Sigmoid colon (tissue), 4 donors: ENCODE measurements at regions not wholly inside any gene's neighbourhood (a gene's known extent, or its start where the extent isn't known, plus 50 kb on each side); places are given as distances from the start of the nearest gene placed in this dataset.

Source experiments
- POLR2A ChIP-seq, 2 donors: fragments of 450-650 bp; IDR thresholded peaks; one replicate each; pipeline ENCODE4 v1.6.1; 2016; ENCODE audit warnings: antibody characterized with exemption in 2 of 2, mild to moderate bottlenecking in 2 of 2, moderate library complexity in 2 of 2
- POLR2AphosphoS5 ChIP-seq, 4 donors: sonication (generic); formaldehyde crosslinking; IDR thresholded peaks; one replicate each; pipeline ENCODE4 v1.6.1; 2017; ENCODE audit warnings: antibody characterized with exemption in 4 of 4
- TF ChIP-seq, protein P1 (sequence below), 4 experiments: fragments of 450-650 bp in 3 of 4; fragments of 200-600 bp in 1 of 4; IDR thresholded peaks; one replicate each; pipeline ENCODE4 v1.5.1; 2016 to 2019; ENCODE audit warnings: antibody characterized with exemption in 4 of 4, mild to moderate bottlenecking in 3 of 4, moderate library complexity in 2 of 4

DNA sequence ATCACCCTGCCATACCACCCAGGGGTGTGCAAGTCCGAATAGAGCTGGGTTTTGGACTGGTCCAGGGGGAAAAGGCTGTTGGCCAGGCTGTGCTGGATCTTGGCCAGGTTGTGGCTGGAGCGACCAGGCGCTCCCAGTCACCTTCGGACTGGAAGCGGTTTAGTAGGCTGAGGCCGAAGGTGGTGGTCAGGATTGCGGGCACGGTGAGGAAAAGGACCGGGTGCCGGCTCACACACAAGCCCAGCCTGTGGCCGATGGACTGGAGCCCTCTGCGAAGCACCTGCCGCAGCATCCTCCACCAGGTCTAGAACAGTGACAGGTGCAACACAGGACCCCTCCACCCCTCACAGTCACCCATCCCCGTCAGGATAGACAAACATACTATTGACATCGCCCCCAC, 590.6 kb upstream of the PTCHD4 start:
- TF ChIP-seq, protein P1, sequence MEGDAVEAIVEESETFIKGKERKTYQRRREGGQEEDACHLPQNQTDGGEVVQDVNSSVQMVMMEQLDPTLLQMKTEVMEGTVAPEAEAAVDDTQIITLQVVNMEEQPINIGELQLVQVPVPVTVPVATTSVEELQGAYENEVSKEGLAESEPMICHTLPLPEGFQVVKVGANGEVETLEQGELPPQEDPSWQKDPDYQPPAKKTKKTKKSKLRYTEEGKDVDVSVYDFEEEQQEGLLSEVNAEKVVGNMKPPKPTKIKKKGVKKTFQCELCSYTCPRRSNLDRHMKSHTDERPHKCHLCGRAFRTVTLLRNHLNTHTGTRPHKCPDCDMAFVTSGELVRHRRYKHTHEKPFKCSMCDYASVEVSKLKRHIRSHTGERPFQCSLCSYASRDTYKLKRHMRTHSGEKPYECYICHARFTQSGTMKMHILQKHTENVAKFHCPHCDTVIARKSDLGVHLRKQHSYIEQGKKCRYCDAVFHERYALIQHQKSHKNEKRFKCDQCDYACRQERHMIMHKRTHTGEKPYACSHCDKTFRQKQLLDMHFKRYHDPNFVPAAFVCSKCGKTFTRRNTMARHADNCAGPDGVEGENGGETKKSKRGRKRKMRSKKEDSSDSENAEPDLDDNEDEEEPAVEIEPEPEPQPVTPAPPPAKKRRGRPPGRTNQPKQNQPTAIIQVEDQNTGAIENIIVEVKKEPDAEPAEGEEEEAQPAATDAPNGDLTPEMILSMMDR (IDR thresholded peaks at IDR 0.05) = no peak
- no peak for TF ChIP-seq POLR2A (IDR thresholded peaks at IDR 0.05)
- TF ChIP-seq POLR2AphosphoS5 (IDR thresholded peaks at IDR 0.05) = no peak
